Upper lobe of left lung (tissue), 4 donors: ENCODE measurements at regions not wholly inside any gene's neighbourhood (a gene's known extent, or its start where the extent isn't known, plus 50 kb on each side); places are given as distances from the start of the nearest gene placed in this dataset.

Source experiments
- POLR2A ChIP-seq, 4 donors: fragments of 450-650 bp; IDR thresholded peaks; one replicate each; pipeline ENCODE4 v1.5.1; 2016 to 2017; ENCODE audit warnings: antibody characterized with exemption in 4 of 4, mild to moderate bottlenecking in 2 of 4
- POLR2AphosphoS5 ChIP-seq, 2 donors: sonication (generic); formaldehyde crosslinking; IDR thresholded peaks; one replicate each; pipeline ENCODE4 v1.5.1; 2017; ENCODE audit warnings: antibody characterized with exemption in 2 of 2
- TF ChIP-seq, protein P1 (sequence below), 6 experiments: fragments of 450-650 bp in 4 of 6; fragments of 200-600 bp in 2 of 6; sonication (generic) in 2 of 6; IDR thresholded peaks; one replicate each; pipeline ENCODE4 v1.5.1; 2016 to 2019; ENCODE audit warnings: antibody characterized with exemption in 6 of 6

DNA sequence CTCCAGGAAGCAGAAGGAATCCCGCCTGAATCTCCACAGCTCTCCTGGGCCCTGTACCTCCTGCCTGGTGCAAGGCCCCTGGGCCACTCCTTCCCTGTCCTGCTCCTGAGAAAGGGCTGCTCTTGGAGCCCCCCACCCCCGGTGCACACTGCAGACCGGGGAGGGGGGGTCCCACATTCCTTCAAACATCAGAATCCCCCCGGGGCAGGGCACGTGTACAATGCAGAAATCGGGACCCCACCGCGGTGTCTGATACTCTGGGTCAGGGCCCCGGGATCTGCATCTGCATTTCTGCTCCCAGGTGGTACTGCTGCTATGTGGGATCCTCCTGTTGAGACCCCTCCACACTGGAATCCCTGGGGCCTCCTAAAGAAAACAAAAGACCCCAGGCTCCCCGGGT lies 99.5 kb upstream of the GSE1 start:
- no peak for TF ChIP-seq POLR2AphosphoS5 (IDR thresholded peaks at IDR 0.05)
- TF ChIP-seq, protein P1, sequence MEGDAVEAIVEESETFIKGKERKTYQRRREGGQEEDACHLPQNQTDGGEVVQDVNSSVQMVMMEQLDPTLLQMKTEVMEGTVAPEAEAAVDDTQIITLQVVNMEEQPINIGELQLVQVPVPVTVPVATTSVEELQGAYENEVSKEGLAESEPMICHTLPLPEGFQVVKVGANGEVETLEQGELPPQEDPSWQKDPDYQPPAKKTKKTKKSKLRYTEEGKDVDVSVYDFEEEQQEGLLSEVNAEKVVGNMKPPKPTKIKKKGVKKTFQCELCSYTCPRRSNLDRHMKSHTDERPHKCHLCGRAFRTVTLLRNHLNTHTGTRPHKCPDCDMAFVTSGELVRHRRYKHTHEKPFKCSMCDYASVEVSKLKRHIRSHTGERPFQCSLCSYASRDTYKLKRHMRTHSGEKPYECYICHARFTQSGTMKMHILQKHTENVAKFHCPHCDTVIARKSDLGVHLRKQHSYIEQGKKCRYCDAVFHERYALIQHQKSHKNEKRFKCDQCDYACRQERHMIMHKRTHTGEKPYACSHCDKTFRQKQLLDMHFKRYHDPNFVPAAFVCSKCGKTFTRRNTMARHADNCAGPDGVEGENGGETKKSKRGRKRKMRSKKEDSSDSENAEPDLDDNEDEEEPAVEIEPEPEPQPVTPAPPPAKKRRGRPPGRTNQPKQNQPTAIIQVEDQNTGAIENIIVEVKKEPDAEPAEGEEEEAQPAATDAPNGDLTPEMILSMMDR (IDR thresholded peaks at IDR 0.05), result no peak
- TF ChIP-seq POLR2A (IDR thresholded peaks at IDR 0.05), result no peak
